ENCODE measurements at regions not wholly inside any gene's neighbourhood (a gene's known extent, or its start where the extent isn't known, plus 50 kb on each side); places are given as distances from the start of the nearest gene placed in this dataset.
"Not testable (repeated sequence)": the region's sequence is repeated elsewhere in the genome, so short reads cannot be mapped to it uniquely, and the experiment has no call there.

DNA sequence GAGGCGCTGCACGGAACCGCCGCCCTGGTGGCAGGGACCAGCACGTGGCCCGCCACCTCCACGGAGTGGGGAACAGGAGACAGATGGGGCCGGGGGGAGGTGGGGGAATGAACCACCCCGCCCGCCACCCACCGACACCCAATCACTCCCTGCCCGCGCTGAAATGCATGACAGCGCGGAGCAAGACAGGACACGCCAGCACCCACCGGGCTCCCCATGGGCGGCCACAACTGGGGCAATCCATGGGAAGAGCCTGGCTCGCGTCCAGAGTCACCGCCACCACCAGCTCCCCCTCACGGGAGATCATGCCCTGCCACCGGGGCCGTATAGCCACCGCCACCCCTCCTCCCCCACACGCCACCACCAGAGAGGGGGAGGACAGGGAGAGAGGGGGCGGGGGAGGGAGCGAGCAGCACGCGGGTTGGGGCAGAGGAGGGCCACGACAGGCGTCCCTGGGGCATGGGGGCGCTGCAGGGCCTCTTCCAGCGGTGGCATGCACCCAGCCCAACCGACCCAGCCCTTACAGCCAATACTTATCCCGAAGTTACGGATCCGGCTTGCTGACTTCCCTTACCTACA is 744.3 kb upstream of the DEFB115 start:
- Histone ChIP-seq H3K4me3 (no peak overlapping the region), H3K27me3 (ENCODE audit: insufficient read depth in 3 of 3, low read length in 2 of 3) (no peaks in the 10 kb centered on the region), H3K9me3 (no peaks in the 10 kb centered on the region), H3K4me1 (no peaks in the 10 kb centered on the region), H3K27ac (no peak overlapping the region), H3K36me3 (ENCODE audit: insufficient read depth in 1 of 2, low read depth in 1 of 2) (no peaks in the 10 kb centered on the region)
- DNase-seq (no peak), ATAC-seq (no peak)
- intact Hi-C loops (cut with DNase I), result no loop called here
- 88 to 90% (median 90%) methylated on average over 32 to 38 of the region's 38 CpGs for WGBS, 3 donors
- no peak for TF ChIP-seq CTCF (IDR thresholded peaks at IDR 0.05)

GRCh38 chr20:30515915-30516314 is 741.5 kb upstream of the DEFB115 start:
- H3K4me1 ChIP-seq; H3K27ac ChIP-seq; H3K4me3 ChIP-seq; intact Hi-C loops (cut with DNase I); DNase-seq; H3K9me3 ChIP-seq; ATAC-seq; H3K27me3 ChIP-seq (ENCODE audit: insufficient read depth in 3 of 3, low read length in 2 of 3); H3K36me3 ChIP-seq (ENCODE audit: insufficient read depth in 1 of 2, low read depth in 1 of 2): not testable (repeated sequence)
- 86 to 94% (median 89%) methylated on average over 13 of the region's 13 CpGs for WGBS, 3 donors

DNA sequence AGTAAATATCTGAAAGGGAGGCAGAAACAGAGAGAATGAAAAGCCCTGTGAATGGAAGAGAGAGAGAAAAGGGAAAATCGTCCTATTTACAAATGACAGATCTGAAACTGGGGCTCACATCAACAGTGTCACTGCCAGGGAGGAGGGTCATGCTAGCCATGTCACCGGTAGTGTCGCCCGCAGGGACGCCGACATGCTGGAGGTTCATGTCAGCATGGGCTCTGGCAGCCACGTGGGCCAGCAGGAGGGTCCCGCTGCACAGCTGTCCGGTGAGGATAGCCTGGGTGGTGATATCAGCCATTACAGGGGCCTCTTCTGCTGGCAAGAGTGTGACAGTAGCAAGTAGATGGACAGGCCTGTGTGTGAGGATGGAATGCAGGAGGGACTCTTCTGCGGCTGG is 738.6 kb upstream of the DEFB115 start:
- WGBS, 3 donors, result 86 to 88% (median 87%) methylated on average over 10 of the region's 10 CpGs
- intact Hi-C loops (cut with DNase I); ATAC-seq: not testable (repeated sequence)

GRCh38 chr20:30521686-30522415 is 735.6 kb upstream of the DEFB115 start:
- DNase-seq; intact Hi-C loops (cut with DNase I); H3K27ac ChIP-seq; H3K4me3 ChIP-seq; H3K36me3 ChIP-seq (ENCODE audit: insufficient read depth in 1 of 2, low read depth in 1 of 2); ATAC-seq; H3K4me1 ChIP-seq; H3K27me3 ChIP-seq (ENCODE audit: insufficient read depth in 3 of 3, low read length in 2 of 3); H3K9me3 ChIP-seq: not testable (repeated sequence)
- 83 to 90% (median 87%) methylated on average over 15 of the region's 15 CpGs for WGBS, 3 donors

More for the DNA sequence above, 738.6 kb upstream of the DEFB115 start:
- H3K36me3 ChIP-seq (ENCODE audit: insufficient read depth in 1 of 2, low read depth in 1 of 2); DNase-seq; H3K9me3 ChIP-seq; H3K4me3 ChIP-seq; H3K27me3 ChIP-seq (ENCODE audit: insufficient read depth in 3 of 3, low read length in 2 of 3); H3K27ac ChIP-seq; H3K4me1 ChIP-seq: not testable (repeated sequence)

DNA sequence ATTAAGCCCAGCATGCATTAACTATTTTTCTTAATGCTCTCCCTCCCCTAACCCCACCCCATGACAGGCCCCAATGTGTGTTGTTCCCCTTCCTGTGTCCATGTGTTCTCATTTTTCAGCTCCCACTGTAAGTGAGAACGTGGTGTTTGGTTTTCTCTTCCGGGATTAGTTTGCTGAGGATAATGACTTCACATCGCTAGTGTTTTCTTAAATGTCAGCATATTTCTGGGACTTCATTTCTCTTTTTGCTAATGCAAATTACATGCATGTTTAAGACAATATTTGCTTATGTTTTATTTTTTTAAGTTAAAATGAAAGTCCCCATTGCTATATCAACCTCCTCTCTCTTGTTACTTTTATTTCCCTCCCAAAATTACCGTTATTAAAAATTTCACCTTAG is 733.3 kb upstream of the DEFB115 start:
- H3K36me3 ChIP-seq (ENCODE audit: insufficient read depth in 1 of 2, low read depth in 1 of 2); H3K27ac ChIP-seq; DNase-seq; H3K9me3 ChIP-seq; H3K4me1 ChIP-seq; intact Hi-C loops (cut with DNase I); ATAC-seq; H3K27me3 ChIP-seq (ENCODE audit: insufficient read depth in 3 of 3, low read length in 2 of 3); H3K4me3 ChIP-seq: not testable (repeated sequence)
- WGBS, 3 donors, result 78 to 79% (median 78%) methylated on average over 4 of the region's 4 CpGs

DNA sequence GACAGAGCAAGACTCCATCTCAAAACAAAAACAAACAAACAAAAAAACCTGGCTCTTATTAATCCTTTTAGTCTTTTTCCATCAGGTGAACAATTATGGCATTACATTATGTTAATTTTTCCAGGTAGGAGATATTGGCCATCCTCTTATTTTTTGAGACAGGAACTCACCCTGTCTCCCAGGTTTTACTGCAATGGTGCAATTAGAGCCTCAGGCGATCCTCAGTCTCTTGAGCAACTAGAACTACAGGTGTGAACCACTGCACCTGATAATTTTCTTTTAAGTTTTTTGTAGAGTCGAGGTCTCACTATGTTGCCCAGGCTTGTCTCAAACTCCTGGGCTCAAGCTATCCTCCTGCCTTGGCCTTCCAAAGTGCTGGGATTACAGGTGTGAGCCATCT is 732.7 kb upstream of the DEFB115 start:
- H3K36me3 ChIP-seq (ENCODE audit: insufficient read depth in 1 of 2, low read depth in 1 of 2); H3K27ac ChIP-seq; H3K4me1 ChIP-seq; DNase-seq; H3K27me3 ChIP-seq (ENCODE audit: insufficient read depth in 3 of 3, low read length in 2 of 3); intact Hi-C loops (cut with DNase I); H3K4me3 ChIP-seq; H3K9me3 ChIP-seq; ATAC-seq: not testable (repeated sequence)
- 57 to 63% (median 60%) methylated on average over 2 of the region's 2 CpGs for WGBS, 3 donors

- H3K36me3 ChIP-seq (ENCODE audit: insufficient read depth in 1 of 2, low read depth in 1 of 2); H3K9me3 ChIP-seq; intact Hi-C loops (cut with DNase I); H3K4me3 ChIP-seq; DNase-seq; ATAC-seq; H3K27ac ChIP-seq; H3K4me1 ChIP-seq; H3K27me3 ChIP-seq (ENCODE audit: insufficient read depth in 3 of 3, low read length in 2 of 3): not testable (repeated sequence)
Measured at GRCh38 chr20:30533653-30534052, 723.8 kb upstream of the DEFB115 start.

DNA sequence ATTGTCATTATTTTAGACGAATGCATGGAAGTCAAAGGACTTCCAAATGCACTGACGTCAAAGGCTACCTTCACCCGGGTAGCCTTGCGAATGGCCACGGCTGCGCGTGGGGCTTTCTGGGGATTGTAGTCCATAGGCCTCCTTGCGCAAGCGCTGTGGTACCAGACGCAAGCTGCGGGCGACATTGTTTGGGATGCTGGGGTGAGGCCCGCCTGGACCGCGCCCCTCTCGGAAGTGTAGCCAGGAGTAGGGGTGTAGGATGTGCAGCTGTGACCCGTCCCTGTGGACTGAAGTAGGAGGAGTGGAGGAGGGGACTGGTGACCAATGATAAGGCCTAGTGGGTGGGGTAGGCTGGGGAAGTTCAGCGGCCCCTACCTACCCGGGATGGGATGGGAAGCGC is 720.0 kb upstream of the DEFB115 start:
- H3K4me1 ChIP-seq; DNase-seq; H3K36me3 ChIP-seq (ENCODE audit: insufficient read depth in 1 of 2, low read depth in 1 of 2); H3K9me3 ChIP-seq; H3K27ac ChIP-seq; H3K27me3 ChIP-seq (ENCODE audit: insufficient read depth in 3 of 3, low read length in 2 of 3); H3K4me3 ChIP-seq; intact Hi-C loops (cut with DNase I): not testable (repeated sequence)
- 11 to 34% (median 20%) methylated on average over 20 of the region's 20 CpGs for WGBS, 3 donors
- peak in 2 of 4 donors; percentile 35 to 38 for ATAC-seq

DNA sequence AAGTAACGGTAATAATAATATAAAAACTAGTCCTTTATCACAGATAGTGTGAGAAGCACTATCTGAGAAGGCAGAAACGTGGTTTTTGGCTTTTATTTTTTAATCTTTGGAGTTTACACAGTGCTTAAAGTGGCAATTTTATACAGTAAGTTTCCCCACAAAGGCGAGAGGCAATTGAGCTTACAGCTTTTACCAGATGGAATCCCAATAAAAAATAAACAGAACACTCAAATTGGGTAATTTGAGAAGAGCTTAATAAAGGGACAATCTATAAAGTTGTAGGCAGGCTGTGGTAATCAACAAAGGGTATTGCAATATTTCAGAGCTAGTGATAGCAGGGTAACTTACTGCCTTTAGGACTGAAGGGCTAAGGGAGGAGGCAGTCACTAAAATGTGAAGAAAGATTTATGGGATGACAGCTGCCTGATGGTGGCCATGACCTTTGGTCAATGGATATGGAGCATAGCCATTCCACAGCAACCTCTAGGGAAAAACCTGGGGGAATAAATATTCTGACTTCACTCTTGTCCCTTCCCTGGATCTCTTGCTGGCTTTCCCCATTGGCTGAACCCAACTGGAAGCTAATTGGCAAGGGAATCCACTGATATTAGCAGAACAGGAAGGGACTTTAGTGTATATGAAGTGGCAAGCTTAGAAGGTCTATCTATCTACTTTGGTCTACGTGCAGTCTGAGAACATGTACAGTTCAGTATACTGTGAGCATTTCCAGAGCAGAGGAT is 717.0 kb upstream of the DEFB115 start:
- H3K4me3 ChIP-seq; H3K27me3 ChIP-seq (ENCODE audit: insufficient read depth in 3 of 3, low read length in 2 of 3); H3K36me3 ChIP-seq (ENCODE audit: insufficient read depth in 1 of 2, low read depth in 1 of 2); intact Hi-C loops (cut with DNase I); H3K27ac ChIP-seq; ATAC-seq; H3K9me3 ChIP-seq; H3K4me1 ChIP-seq; DNase-seq: not testable (repeated sequence)
- WGBS, 3 donors, result 42 to 53% (median 47%) methylated on average over 3 of the region's 4 CpGs

DNA sequence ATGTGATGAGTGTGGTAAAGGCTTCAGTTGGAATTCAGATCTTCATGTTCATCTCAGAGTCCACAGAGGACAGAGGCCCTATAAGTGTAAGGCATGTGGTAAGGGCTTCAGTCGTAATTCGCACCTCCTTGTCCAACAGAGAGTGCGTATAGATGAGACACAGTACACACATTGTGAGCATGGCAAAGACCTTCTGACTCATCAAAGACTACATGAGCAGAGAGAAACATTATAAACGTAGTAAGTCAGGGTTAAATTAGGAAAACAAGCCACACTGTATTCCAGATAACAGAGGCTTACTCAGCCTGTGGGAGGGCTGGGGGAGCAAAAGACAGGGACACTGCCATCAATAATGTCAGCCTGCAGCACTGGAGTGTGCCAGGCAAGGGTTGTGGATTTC is 706.2 kb upstream of the DEFB115 start:
- intact Hi-C loops (cut with DNase I), result not testable (repeated sequence)
- WGBS, 3 donors, result 47 to 64% (median 61%) methylated on average over 4 of the region's 4 CpGs

More for the DNA sequence above, 706.2 kb upstream of the DEFB115 start:
- H3K4me3 ChIP-seq; ATAC-seq; H3K4me1 ChIP-seq; DNase-seq; H3K27me3 ChIP-seq (ENCODE audit: insufficient read depth in 3 of 3, low read length in 2 of 3); H3K9me3 ChIP-seq; H3K27ac ChIP-seq; H3K36me3 ChIP-seq (ENCODE audit: insufficient read depth in 1 of 2, low read depth in 1 of 2): not testable (repeated sequence)
